HepG2 (cell line): ENCODE measurements at regions not wholly inside any gene's neighbourhood (a gene's known extent, or its start where the extent isn't known, plus 50 kb on each side); places are given as distances from the start of the nearest gene placed in this dataset.

Experiments used
- ATAC-seq: fragments of 200-7000 bp; cut with Tn5 transposase; 3 replicates; pipeline ENCODE4 v1.9.1; 2020; ENCODE audit warnings: mild to moderate bottlenecking, moderate library complexity
- BruUV-seq: library from RNA; stranded (reverse); fragments of 400-500 nt; replicated peaks from 2 replicates; lab custom pipeline; 2021; lab: Mats Ljungman, UMichigan
- CTCF ChIA-PET: fragments of 300-600 bp; formaldehyde crosslinking; extraction: SDS; loops from one replicate; lab custom pipeline; 2021; ENCODE audit warnings: low total read pairs, inconsistent platforms, low intra/inter-chr PET ratio; lab: Yijun Ruan, JAX
- POLR2A ChIA-PET: fragments of 350-600 bp; sonication (Branson Sonifier 250); formaldehyde crosslinking; loops from one replicate; lab custom pipeline; 2020; ENCODE audit warnings: antibody characterized with exemption, inconsistent platforms; lab: Yijun Ruan, JAX
- DNase-seq: peaks from one replicate; pipeline ENCODE4 v3.0.0-alpha.2; 2015; ENCODE audit warnings: low spot score
- FAIRE-seq: peaks from 3 replicates; lab custom pipeline; 2011; peaks lifted over from hg19 to GRCh38; lab: Jason Lieb, UNC
- H2AFZ ChIP-seq: one replicate; pipeline ENCODE4 v1.6.1; 2011; ENCODE audit warnings: low read length, inconsistent platforms
- H3K27ac ChIP-seq: fragments of 300-600 bp; 3 replicates; pipeline ENCODE4 v1.8.0; 2011; ENCODE audit warnings: mixed run types, mild to moderate bottlenecking, mixed read lengths, low read length, inconsistent platforms; ENCODE audit not compliant: insufficient read depth; ENCODE audit errors: extremely low read length
- H3K27me3 ChIP-seq, 2 experiments: fragments of 200-600 bp in 1 of 2; 2 replicates in 1 of 2; 3 replicates in 1 of 2; pipeline versions ENCODE4 v1.6.0 to v1.8.0; 2011; ENCODE audit warnings: low read length in 2 of 2, mild to moderate bottlenecking in 2 of 2, moderate library complexity in 2 of 2, inconsistent platforms in 1 of 2; ENCODE audit not compliant: insufficient read depth in 2 of 2, control insufficient read depth in 1 of 2
- H3K36me3 ChIP-seq, 2 experiments: fragments of 200-600 bp in 1 of 2; replicated peaks in 1 of 2; 2 replicates in 1 of 2; 3 replicates in 1 of 2; pipeline versions ENCODE4 v1.5.1 to v1.8.0; 2011; ENCODE audit warnings: low read length in 2 of 2, inconsistent platforms in 1 of 2; ENCODE audit not compliant: insufficient read depth in 2 of 2, control insufficient read depth in 1 of 2
- H3K4me1 ChIP-seq: 2 replicates; pipeline ENCODE4 v1.5.1; 2012; ENCODE audit warnings: low read length, inconsistent platforms; ENCODE audit not compliant: insufficient read depth
- H3K4me2 ChIP-seq: 2 replicates; pipeline ENCODE4 v1.6.0; 2011; ENCODE audit warnings: low read depth, low read length, inconsistent platforms
- H3K4me3 ChIP-seq, 3 experiments: fragments of 200-600 bp in 1 of 3; sonication (generic), shearing (Covaris generic) in 1 of 3; replicated peaks in 1 of 3; 2 replicates each; pipeline ENCODE4 v1.5.1; 2011 to 2016; ENCODE audit warnings: low read length in 3 of 3, inconsistent platforms in 2 of 3, low read depth in 2 of 3, mild to moderate bottlenecking in 2 of 3, control low read depth in 1 of 3, mixed read lengths in 1 of 3; ENCODE audit not compliant: insufficient read depth in 1 of 3
- H3K79me2 ChIP-seq: one replicate; pipeline ENCODE4 v1.6.1; 2011; ENCODE audit warnings: low read length, inconsistent platforms; ENCODE audit not compliant: insufficient read depth
- H3K9ac ChIP-seq: 2 replicates; pipeline ENCODE4 v1.6.0; 2011; ENCODE audit warnings: mild to moderate bottlenecking, low read depth, low read length, inconsistent platforms; ENCODE audit not compliant: insufficient read depth
- H3K9me3 ChIP-seq: 2 replicates; pipeline ENCODE4 v1.5.1; 2012; ENCODE audit warnings: mild to moderate bottlenecking, low read length
- H4K20me1 ChIP-seq: 2 replicates; pipeline ENCODE4 v1.6.0; 2011; ENCODE audit warnings: inconsistent platforms, mild to moderate bottlenecking, low read length, moderate library complexity; ENCODE audit not compliant: insufficient read depth
- AGO1 ChIP-seq: fragments of 200-400 bp; formaldehyde crosslinking; IDR thresholded peaks from 2 replicates; pipeline ENCODE4 v1.6.1; 2017; ENCODE audit warnings: mild to moderate bottlenecking, low read depth, low read length, moderate library complexity; ENCODE audit not compliant: poor library complexity, severe bottlenecking
- FOXA3 ChIP-seq: IDR thresholded peaks from 2 replicates; pipeline ENCODE4 v1.6.1; 2016; ENCODE audit warnings: missing genetic modification reagents, missing compliant biosample characterization
- HDAC2 ChIP-seq: sonication (generic); formaldehyde crosslinking; IDR thresholded peaks from 2 replicates; pipeline ENCODE4 v1.4.0; 2020; ENCODE audit warnings: missing genetic modification reagents
- HOXA7 ChIP-seq: sonication (generic); formaldehyde crosslinking; IDR thresholded peaks from 2 replicates; pipeline ENCODE4 v1.8.1; 2022; ENCODE audit warnings: mild to moderate bottlenecking, missing genetic modification reagents, moderate library complexity
- KMT2A ChIP-seq: sonication (generic); formaldehyde crosslinking; IDR thresholded peaks from 2 replicates; pipeline ENCODE4 v1.4.0; 2020; ENCODE audit warnings: missing genetic modification reagents
- MED13 ChIP-seq: sonication (generic); formaldehyde crosslinking; IDR thresholded peaks from 2 replicates; pipeline ENCODE4 v1.5.0; 2020; ENCODE audit warnings: missing genetic modification reagents
- NFIC ChIP-seq: IDR thresholded peaks from 2 replicates; pipeline ENCODE4 v1.6.1; 2012; ENCODE audit warnings: mild to moderate bottlenecking, low read length, inconsistent platforms
- RFX3 ChIP-seq: IDR thresholded peaks from 2 replicates; pipeline ENCODE4 v1.6.1; 2016; ENCODE audit warnings: missing biosample characterization, missing genetic modification reagents
- RNF2 ChIP-seq: fragments of 450-650 bp; conservative IDR thresholded peaks from 2 replicates; pipeline ENCODE4 v1.6.1; 2016; ENCODE audit warnings: low read depth
- SP4 ChIP-seq: sonication (generic); formaldehyde crosslinking; IDR thresholded peaks from 2 replicates; pipeline ENCODE4 v1.8.1; 2023; ENCODE audit warnings: mild to moderate bottlenecking, missing genetic modification reagents
- YY1 ChIP-seq: IDR thresholded peaks from 2 replicates; pipeline ENCODE4 v1.6.1; 2011; ENCODE audit warnings: low read length, low read depth, moderate library complexity, mild to moderate bottlenecking; ENCODE audit not compliant: insufficient read depth, insufficient replicate concordance
- ZFP41 ChIP-seq: sonication (generic); formaldehyde crosslinking; IDR thresholded peaks from 2 replicates; pipeline ENCODE4 v1.4.0; 2020; ENCODE audit warnings: mild to moderate bottlenecking, missing genetic modification reagents, borderline replicate concordance
- ZNF773 ChIP-seq: sonication (generic); formaldehyde crosslinking; IDR thresholded peaks from 2 replicates; pipeline ENCODE4 v1.4.0; 2020; ENCODE audit warnings: missing genetic modification reagents, borderline replicate concordance
- ZNF775 ChIP-seq: sonication (generic); formaldehyde crosslinking; IDR thresholded peaks from 2 replicates; pipeline ENCODE4 v1.4.0; 2020; ENCODE audit warnings: missing genetic modification reagents, mild to moderate bottlenecking, moderate library complexity, borderline replicate concordance
- WGBS: methylation state at CpG from one replicate; pipeline ENCODE4 v1.1.6; 2017; ENCODE audit warnings: low lambda C conversion rate; 5-methylcytosine and 5-hydroxymethylcytosine counted together
- in situ Hi-C: cut with HindIII; loops from 2 replicates; pipeline ENCODE4 v1.10.0; 2017; ENCODE audit warnings: low pct_unique_long_range_greater_than_20kb; ENCODE audit not compliant: extremely low pct_ligation_motif_present
- intact Hi-C: fragments of 100-400 bp; cut with micrococcal nuclease; formaldehyde crosslinking; loops from one replicate; pipeline ENCODE4 v1.10.0; 2022; ENCODE audit not compliant: unreplicated experiment
- TF ChIP-seq, protein P1 (sequence below): sonication (generic); formaldehyde crosslinking; IDR thresholded peaks from 2 replicates; pipeline ENCODE4 v1.4.0; 2020; ENCODE audit warnings: mild to moderate bottlenecking, missing genetic modification reagents
- TF ChIP-seq, protein P2 (sequence below): sonication (generic); formaldehyde crosslinking; IDR thresholded peaks from 2 replicates; pipeline ENCODE4 v1.5.0; 2020; ENCODE audit warnings: mild to moderate bottlenecking, missing genetic modification reagents
- TF ChIP-seq, protein P3 (sequence below): sonication (generic); formaldehyde crosslinking; IDR thresholded peaks from 2 replicates; pipeline ENCODE4 v1.8.0; 2022; ENCODE audit warnings: missing genetic modification reagents, mild to moderate bottlenecking, borderline replicate concordance
- TF ChIP-seq, protein P4 (sequence below): sonication (generic); formaldehyde crosslinking; IDR thresholded peaks from 2 replicates; pipeline ENCODE4 v1.4.0; 2020; ENCODE audit warnings: missing genetic modification reagents
- TF ChIP-seq, protein P5 (sequence below): sonication (generic); formaldehyde crosslinking; IDR thresholded peaks from 2 replicates; pipeline ENCODE4 v1.4.0; 2020; ENCODE audit warnings: missing genetic modification reagents, low read depth, mild to moderate bottlenecking, borderline replicate concordance

DNA sequence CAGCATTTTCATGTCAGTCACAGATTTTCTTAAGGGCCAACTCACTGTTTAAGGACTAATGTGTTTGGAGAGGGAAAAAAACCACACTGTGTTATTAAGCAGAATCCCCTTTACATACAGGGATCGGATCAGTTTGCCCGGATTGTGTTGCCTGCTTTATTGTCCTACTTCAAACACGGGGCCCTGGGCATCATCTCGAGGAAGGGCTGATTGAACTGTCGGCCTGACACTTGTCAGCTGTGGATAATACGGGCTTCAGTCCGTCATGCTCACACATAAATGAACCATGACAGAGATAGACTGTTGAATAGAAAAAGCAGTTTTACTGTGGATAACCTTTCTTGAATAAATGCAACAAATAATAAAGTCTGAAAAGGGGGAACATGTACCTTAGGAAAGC, 325.0 kb downstream of the ZSWIM6 start:
- Histone ChIP-seq H3K27me3 (peaks cover 2 to 29% of the 10 kb centered on the region in 2 experiments; a peak in 2 of 5 replicates), H3K4me1 (no peaks in the 10 kb centered on the region), H3K4me2 (no peak overlapping the region), H3K27ac (no peak overlapping the region), H3K4me3 (no peak overlapping the region), H3K9ac (no peak overlapping the region), H3K9me3 (no peaks in the 10 kb centered on the region), H4K20me1 (no peaks in the 10 kb centered on the region), H3K36me3 (no peaks in the 10 kb centered on the region), H3K79me2 (no peaks in the 10 kb centered on the region), H2AFZ (no peak overlapping the region)
- no peak for FAIRE-seq
- intact Hi-C loops (loop anchor here (5.0 to 10.0 kb wide), 4 partner anchors 275 to 702 kb away; partner anchors contain the start of genes SMIM15 and ZSWIM6), in situ Hi-C loops (loop anchor here (25.0 kb wide), 1 partner anchor 595 kb away; no protein-coding TSS in a partner anchor)
- POLR2A ChIA-PET, result no interaction called here
- ATAC-seq, result no peak
- BruUV-seq, result no TSS peak
- no peak for DNase-seq
- 4% methylated on average over 6 of the region's 7 CpGs for WGBS
- CTCF ChIA-PET, result no interaction called here
- TF ChIP-seq ZNF773 (CRISPR knock-in tag) (no peak), RFX3 (no peak), HOXA7 (CRISPR knock-in tag) (no peak), HDAC2 (CRISPR knock-in tag) (no peak), AGO1 (no peak), NFIC (no peak), FOXA3 (CRISPR knock-in tag) (no peak), YY1 (no peak), ZFP41 (CRISPR knock-in tag) (no peak), ZNF775 (CRISPR knock-in tag) (no peak), MED13 (CRISPR knock-in tag) (no peak), SP4 (no peak), RNF2 (no peak), KMT2A (no peak)
- TF ChIP-seq, protein P1, sequence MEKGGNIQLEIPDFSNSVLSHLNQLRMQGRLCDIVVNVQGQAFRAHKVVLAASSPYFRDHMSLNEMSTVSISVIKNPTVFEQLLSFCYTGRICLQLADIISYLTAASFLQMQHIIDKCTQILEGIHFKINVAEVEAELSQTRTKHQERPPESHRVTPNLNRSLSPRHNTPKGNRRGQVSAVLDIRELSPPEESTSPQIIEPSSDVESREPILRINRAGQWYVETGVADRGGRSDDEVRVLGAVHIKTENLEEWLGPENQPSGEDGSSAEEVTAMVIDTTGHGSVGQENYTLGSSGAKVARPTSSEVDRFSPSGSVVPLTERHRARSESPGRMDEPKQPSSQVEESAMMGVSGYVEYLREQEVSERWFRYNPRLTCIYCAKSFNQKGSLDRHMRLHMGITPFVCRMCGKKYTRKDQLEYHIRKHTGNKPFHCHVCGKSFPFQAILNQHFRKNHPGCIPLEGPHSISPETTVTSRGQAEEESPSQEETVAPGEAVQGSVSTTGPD (CRISPR knock-in tag), result no peak
- TF ChIP-seq, protein P2, sequence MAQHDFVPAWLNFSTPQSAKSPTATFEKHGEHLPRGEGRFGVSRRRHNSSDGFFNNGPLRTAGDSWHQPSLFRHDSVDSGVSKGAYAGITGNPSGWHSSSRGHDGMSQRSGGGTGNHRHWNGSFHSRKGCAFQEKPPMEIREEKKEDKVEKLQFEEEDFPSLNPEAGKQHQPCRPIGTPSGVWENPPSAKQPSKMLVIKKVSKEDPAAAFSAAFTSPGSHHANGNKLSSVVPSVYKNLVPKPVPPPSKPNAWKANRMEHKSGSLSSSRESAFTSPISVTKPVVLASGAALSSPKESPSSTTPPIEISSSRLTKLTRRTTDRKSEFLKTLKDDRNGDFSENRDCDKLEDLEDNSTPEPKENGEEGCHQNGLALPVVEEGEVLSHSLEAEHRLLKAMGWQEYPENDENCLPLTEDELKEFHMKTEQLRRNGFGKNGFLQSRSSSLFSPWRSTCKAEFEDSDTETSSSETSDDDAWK, result no peak
- TF ChIP-seq, protein P3, sequence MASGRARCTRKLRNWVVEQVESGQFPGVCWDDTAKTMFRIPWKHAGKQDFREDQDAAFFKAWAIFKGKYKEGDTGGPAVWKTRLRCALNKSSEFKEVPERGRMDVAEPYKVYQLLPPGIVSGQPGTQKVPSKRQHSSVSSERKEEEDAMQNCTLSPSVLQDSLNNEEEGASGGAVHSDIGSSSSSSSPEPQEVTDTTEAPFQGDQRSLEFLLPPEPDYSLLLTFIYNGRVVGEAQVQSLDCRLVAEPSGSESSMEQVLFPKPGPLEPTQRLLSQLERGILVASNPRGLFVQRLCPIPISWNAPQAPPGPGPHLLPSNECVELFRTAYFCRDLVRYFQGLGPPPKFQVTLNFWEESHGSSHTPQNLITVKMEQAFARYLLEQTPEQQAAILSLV (CRISPR knock-in tag), result no peak
- TF ChIP-seq, protein P4, sequence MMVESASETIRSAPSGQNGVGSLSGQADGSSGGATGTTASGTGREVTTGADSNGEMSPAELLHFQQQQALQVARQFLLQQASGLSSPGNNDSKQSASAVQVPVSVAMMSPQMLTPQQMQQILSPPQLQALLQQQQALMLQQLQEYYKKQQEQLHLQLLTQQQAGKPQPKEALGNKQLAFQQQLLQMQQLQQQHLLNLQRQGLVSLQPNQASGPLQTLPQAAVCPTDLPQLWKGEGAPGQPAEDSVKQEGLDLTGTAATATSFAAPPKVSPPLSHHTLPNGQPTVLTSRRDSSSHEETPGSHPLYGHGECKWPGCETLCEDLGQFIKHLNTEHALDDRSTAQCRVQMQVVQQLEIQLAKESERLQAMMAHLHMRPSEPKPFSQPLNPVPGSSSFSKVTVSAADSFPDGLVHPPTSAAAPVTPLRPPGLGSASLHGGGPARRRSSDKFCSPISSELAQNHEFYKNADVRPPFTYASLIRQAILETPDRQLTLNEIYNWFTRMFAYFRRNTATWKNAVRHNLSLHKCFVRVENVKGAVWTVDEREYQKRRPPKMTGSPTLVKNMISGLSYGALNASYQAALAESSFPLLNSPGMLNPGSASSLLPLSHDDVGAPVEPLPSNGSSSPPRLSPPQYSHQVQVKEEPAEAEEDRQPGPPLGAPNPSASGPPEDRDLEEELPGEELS (CRISPR knock-in tag), result no peak
- TF ChIP-seq, protein P5, sequence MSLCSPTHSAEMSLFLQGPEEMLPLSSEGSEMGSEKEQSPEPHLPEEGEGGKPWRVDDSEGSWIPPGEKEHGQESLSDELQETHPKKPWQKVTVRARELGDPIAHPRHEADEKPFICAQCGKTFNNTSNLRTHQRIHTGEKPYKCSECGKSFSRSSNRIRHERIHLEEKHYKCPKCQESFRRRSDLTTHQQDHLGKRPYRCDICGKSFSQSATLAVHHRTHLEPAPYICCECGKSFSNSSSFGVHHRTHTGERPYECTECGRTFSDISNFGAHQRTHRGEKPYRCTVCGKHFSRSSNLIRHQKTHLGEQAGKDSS (CRISPR knock-in tag), result no peak
